Fibroblast of skin of left quadriceps (primary cell): ENCODE measurements at regions not wholly inside any gene's neighbourhood (a gene's known extent, or its start where the extent isn't known, plus 50 kb on each side); places are given as distances from the start of the nearest gene placed in this dataset.

Experiments used
- DNase-seq, 2 experiments: peaks; one replicate each; pipeline ENCODE4 v3.0.0-alpha.2; 2013; ENCODE audit warnings: low read depth in 2 of 2

DNA sequence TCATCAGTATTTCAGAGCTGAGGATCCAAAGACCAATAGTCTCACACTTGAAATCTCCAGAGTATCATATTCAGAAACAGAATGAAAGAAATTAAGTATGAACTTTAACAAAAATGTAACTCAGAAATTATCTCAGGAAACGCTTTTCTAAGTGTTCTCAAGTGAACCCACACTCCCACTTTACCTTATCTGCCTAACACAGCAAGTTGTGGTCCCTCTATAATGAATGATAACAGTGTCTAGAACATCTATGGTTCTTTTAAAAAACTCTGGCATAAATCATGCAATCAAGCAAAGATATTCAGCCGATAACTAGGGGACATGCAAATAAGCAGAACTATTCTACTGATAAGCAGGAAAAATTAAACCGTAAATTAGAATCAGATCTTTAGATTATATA is 1574.2 kb downstream of the PLA2G4A start:
- DNase-seq: no peak

DNA sequence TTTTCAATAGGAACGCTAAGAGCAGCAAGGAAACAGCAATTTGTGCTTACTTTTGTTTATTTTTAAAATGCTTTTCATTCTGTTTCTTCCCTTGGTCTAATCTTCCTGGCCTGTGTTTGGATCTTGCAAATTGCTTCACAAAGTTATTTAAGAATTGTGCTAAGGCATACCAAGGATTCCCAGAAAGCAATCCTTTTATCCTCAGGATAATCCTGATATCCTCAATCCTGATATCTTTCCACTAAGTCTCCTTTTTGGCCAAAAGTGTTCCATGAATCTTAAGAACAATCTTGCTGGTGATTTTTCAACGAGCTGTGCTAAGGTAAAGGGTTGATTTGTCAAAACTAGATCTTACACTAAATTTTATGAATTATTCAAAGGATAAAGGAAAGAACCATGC is 1577.9 kb downstream of the PLA2G4A start:
- no peak for DNase-seq

DNA sequence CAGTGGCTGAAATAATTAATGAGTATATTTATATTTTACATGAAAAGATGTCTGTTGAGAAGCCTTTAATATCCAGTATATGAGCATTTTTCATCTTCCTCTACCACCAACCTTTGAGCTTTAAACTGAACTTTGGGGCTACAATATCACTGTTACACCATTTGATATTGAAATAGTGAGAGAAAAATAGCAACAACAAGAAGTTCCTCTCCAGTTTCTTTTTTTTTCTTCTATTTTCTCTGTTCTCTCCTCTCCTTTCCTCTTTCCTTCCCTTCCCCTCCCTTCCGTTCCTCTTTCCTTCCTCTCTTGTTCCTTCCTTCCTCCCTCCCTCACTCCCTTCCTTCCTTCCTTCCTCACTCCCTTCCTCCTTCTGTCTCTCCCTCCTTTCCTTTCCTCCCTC is 1591.4 kb downstream of the PLA2G4A start:
- no peak for DNase-seq

DNA sequence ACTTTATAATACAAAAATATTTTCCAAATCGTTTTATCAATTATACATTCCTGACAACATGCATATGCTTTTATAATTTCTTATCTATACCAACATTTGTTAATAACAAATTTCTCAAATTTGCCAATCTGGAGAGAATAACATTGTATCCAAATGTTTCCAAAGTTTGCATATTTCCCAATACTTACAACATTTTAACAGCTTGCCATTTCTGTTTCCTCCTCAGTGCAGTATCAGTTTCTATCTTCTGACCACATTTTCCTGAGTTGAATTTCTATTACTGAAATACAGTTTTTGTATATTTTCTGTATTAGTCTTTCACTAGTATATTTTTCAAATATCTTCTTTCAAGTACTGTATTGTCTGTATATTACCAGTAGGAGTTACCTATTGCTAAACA is 1594.3 kb downstream of the PLA2G4A start:
- no peak for DNase-seq

DNA sequence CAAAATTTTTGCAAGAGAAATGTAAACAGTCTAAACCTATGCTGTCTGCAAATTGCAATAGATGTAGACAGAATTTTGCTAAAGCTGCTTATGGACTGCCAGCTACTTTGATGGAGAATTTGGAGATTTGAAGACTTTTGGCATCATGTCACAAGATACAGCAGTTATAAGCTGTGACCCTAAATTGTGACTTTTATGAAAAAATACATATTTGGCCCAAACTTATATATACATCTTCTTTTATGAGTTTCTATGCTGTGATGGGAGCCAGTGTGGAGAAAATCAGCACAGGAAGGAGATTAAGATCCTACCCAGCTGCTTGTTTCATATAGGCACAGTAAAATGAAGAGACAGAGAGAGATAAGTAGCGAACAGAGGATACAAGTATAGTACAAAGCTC is 1595.4 kb downstream of the PLA2G4A start:
- no peak for DNase-seq

DNA sequence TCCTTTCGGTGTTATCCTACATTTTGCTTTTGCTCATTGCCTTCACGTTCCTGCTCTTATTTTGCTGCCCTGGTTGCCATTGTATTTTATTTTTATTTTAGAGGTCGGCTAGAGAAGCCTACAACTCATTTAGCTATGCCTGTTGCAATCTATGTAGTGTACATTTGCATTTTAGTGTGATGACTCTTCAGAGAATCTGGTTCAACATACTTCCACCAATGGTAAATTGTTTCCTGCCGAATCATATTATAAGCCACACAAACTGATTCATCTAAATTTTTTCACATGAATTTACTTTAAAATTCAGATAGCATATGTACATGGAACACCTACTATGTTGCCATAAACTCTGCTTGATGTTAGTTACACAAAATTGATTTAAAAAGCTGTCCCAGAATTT is 1596.9 kb downstream of the PLA2G4A start:
- peak; percentile 76 to 81 for DNase-seq

DNA sequence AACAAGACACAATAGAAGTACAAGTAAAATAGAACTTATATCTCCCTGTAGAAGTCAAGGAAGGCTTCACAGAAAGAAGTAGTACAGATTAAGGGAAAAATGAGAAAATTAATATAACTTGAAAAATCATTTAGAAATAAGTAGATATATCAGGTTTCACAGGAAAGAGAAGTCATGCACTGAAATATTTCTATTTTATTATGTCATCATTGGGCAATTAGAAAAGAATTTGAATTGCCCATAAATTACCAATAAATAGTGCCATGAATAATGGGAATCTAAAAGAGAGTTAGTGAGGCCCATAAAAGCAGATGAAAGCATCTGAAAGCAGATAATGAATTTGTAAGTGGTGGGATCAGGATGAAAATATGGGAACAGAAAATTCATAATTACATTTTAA is 1597.8 kb downstream of the PLA2G4A start:
- peak; percentile 29 to 39 for DNase-seq

DNA sequence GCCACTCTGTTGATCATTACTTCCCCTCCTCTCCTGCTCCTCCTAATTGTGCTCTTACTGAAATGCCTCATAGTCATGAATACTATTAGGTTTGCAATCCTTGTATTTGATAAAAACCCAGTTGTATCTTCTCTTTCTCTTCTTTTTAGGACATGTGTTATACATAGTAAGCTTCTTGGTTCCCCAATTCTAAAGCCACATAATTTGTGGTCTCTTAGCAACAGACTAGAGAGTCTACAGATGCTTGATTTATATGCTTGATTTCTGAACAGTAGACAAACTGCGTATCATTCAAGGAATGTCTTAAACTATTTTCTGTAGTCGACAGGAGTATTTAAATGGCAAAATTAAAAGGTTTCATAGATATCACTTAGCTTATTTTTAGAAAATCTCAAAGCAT is 1598.9 kb downstream of the PLA2G4A start:
- no peak for DNase-seq

DNA sequence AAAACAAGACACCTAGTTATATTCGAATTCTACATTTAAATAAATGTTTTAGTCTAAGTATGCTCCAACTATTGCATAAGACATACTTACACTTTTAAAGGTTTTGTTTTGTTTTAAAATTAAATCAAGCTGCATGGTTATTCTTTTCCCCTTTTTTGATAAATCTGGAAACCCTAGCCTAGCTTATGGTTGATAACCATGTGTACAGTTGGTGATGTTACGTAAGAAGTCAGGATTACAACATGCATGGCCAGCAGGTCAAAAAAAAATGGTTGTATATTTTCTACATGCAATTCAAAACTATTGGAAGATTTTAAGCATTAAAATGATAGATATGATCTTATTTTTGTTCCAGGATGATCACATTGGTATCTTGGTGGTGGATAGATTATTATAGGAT is 1600.6 kb downstream of the PLA2G4A start:
- peak; percentile 21 to 24 for DNase-seq

DNA sequence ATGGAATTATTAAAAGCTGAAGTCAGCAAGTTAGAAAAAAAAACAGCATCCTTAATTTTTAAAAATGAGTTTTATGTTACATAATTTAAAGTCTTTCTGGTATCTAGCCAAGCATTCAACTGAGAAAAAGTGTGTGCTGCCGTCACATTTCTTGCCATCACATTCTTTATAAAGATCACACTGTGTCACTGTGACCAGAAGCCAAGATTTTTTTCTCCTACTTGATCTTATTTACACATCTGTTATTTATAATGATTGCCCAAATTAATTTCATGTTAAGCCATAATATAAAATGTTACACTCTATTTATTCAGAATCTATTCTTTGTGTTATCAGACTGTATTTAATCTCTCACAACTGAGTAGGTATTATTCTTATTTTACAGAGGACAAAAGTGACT is 1603.7 kb downstream of the PLA2G4A start:
- peak in 1 of 2 experiments; percentile 15 for DNase-seq

DNA sequence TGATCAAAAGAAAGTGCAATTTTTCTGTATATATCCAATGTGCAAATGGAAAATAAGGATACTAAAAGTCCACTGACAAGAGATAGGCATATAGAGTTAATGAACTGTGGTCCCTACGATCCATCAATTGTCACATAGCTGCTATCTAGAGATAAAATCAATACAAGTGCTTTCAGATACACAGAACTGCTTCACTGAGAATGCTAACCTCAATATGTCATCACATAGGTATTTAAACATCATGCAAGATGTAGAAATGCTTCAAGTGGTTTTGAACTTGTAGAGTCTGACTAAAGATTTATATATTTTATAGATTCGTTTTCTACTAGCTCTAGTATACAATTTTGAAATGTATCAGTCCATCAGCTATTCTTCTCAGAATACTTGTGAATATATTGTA is 1604.7 kb downstream of the PLA2G4A start:
- peak; percentile 55 to 56 for DNase-seq

DNA sequence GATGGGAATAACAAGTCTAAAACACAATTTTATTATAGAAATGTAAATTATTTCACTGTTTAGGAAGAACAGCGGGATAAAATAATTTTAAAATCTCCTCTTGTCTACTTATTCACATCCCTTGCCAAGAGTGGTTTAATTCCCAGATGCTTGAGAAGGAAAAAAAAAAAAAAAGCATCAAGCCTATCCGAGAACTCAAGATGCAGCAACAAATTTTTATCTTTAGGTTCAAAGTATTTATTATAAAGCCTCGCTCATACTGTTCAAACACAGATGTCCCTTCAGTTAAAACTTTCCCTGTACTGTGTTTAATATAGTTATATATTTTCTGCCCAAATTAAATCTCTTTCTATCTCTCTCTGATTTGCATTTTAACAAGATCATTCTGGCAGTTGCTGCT is 1615.8 kb downstream of the PLA2G4A start:
- DNase-seq: no peak

DNA sequence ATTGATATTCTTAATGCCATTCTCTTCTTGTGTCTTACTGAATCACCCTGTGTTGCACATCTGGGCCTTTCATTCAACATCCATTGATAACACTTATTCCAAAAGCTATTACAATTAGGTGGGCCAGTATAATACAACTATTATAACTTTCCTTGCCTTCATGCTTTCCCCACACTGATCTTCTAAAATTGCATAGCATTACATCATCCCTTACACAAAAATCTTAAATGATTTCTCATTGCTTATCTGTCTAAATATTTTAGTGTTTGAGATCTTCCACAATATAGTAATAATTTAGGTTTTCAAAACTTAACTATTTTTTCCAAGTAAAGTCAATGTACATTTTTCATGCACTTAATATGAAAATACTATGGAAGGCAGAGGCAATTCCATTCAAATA is 1634.1 kb downstream of the PLA2G4A start:
- DNase-seq: no peak

DNA sequence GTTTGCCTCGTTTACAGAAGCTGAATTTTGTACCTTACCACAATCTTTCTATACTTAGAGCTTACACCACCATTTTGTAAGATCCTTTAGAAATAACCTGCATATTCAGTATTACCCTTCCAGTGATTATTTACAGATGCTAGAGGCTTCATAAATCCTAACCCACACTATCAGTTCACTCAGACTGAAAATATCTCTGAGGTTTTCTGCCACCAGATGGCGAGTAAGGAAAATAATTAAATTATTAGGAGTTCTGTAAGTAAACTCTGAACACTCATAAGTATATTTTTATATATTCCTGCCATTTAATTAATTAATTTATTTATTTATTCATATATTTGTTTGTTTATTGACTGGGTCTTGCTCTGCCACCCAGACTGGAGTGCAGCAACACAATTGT is 1635.2 kb downstream of the PLA2G4A start:
- peak in 1 of 2 experiments; percentile 17 for DNase-seq

DNA sequence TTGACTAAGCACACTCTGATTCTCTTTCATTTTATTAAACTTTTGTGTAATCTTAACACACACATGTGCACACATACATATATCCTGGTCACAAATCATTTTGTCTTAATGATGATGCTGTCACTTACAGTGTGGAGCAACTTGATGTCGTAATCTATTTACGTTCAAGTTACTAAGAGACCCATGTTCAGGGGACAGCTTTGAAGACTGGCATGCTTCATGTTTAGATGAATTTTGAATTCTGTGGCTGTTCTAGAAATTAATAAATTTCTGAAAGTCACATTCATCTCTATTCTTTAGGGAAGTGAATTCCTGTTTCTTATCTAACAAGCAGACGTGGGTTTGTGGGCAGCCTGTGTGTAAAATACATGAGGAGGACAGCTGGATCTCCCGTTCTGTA is 1637.8 kb downstream of the PLA2G4A start:
- DNase-seq: no peak

DNA sequence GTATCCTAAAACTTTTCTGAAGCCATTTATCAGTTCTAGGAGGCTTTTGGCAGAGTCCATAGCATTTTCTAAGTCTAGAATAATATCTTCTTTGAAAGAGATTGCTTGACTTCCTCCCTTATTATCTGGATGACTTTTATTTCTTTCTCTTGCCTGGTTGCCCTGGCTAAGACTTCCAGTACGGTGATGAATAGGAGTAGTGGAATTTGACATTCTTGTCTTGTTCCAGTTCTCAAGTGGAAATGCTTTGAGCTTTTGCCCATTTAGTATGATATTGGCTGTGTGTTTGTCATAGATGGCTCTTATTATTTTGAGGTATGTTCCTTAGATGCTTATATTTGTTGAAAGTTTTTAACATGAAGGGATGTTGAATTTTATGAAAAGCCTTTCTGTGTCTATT is 1647.9 kb downstream of the PLA2G4A start:
- DNase-seq: no peak

DNA sequence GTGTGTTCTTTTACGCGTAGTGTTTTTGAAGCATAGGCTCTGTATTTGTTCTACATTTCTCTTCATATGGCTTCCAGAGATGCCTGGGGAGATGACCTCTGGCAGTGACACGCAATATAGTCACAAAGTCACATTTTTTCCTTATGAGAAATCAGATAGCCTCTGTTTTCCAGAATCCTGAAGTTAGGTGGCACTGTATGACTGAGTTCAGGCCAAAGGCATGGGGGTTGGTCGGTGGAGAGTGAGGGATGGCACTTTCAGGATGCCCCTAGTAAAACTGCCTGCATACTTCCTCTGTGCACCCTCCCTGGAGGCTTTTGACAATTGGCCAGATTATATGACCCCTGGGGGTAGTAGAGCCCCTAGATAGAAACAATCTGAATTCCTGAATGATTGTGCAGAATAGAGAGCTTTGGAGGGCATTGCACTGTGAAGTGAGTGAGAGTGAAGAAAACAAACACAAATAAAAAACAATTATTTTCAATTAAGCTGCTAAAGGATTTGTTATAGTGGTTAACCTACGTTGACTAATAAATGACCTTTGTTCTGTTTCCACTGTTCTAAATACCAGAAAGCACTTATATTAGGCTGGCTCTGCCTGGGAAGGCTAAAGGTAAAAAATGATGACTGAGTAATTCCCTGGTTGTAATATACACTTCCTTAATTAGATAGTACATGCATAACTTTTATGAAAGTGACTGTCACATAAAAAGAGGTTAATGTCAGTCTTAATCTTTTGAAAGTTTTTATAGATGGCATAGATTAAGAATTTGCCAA is 1660.8 kb downstream of the PLA2G4A start:
- peak; percentile 8 to 9 for DNase-seq

DNA sequence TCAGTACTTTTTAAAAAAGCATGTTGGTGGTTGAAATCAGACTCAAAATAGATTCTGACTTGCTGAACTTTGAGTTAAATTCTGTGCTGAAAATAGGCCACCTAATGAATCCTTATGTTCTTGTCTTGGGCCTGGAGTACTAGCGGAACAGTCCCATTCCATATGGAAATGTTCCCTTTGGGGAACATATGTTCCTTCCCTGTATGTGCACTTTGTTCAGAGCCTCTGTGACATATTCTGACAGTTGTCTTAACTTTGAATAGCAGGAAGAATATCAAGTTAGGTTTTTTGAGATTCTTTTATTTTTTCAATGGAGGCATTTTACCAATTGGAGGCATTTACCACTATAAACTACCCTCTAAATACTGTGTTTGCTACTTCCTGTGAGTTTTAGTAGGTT is 1667.8 kb downstream of the PLA2G4A start:
- DNase-seq: no peak

DNA sequence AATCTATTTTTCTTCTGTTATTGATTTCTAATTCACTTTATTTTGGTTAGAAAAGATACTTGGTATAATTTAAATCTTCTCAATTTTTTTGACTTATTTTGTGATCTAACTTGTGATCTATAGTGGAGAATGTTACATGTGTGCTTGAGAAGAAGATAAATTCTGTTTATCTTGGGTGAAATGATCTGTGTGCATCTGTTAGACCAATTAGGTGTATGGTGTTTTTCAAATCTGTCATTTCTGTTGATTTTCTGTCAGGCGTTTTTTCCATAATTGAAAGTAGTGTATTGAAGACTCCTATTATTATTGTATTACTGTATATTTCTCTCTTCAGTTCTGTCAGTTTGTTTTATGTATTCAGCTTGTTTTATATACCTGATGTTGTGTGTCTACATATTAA is 1668.3 kb downstream of the PLA2G4A start:
- no peak for DNase-seq

DNA sequence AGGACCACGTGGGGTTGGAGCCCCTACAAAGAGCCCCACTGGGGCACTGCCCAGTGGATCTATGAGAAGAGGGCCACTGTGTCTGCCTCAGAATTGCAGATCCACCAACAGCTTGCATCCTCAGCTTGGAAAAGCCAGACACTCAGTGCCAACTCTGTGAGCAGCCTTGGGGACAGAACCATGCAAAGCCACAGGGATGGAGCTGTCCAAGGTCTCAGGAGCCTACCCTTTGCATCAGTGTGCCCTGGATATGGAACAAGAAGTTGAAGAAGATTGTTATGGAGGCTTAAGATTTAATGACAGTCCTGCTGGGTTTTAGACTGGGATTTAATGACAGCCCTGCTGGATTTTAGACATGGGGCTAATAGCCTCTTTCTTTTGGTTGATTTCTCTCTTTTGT is 1670.9 kb downstream of the PLA2G4A start:
- DNase-seq: no peak

DNA sequence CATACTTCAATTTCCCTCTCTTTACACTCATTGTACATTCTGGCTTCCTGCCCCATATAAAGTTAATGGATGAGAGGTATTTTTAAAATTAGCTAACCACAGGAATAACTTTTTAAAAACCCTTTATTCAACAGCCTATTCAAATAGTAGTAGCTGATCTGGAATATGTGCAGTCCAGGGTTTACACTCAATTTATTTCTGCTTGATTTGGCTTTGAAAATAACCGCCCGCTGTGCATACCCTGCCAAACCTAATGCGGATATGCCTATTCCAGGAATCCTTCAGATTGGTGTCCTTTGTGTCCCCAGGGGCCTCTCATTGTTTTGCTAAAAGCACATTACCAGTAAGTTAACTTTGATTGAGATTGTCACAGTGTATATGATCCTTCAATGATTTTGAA is 1686.2 kb downstream of the PLA2G4A start:
- no peak for DNase-seq

DNA sequence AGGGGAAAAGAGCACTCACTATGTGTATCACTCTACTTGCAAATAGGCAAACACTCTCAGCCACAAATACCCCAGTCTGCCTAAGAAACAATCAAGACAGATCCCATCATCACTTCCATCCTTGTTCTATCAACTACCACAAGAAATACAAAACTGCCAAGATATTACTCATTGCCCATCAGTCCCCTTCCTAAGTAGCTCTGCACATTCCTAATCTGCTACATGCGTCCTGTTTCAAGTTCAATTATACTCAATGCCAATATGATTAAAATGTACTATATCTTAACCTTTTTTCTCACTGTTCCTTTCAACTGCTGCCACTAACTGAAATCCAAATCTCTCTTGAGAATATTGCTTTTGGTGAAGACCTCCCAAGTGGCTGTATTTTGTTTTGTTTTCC is 1688.4 kb downstream of the PLA2G4A start:
- DNase-seq: no peak

DNA sequence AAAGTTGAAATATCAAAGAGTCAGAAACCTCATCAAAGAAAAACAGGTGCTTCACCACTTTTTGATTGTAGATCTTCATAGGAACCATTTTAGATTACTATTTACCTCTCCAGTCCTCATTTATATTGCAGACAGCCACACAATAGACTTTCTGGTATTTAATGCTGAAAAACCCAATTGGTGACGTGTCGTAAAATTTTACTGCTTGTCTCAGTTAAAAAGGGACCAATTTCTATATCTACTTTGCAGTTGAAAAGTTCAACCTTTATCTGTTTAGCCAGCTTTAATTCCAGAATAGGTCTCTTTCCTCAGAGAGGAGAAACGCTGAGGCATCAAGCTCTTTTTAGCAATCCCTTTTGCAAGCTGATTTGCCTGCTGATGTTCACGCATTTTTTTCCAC is 1722.4 kb downstream of the PLA2G4A start:
- DNase-seq: no peak

DNA sequence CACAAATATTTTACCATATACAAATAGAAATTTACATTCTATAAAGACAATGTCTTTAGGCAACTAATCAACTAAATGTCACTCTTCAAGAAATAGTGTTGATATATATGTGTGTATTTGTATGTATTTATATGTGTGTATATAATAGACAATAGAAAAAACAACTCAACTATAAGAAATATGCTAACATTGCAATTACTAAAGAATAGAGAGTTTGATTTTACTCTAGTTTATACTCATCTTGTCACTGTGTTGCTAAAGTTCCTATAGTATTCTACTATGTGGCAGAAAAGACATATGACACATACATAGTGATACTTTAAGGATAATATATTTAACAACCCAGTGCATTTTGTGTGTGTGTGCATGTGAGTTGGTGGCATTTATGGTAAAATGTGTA is 1728.3 kb downstream of the PLA2G4A start:
- no peak for DNase-seq
